ENCODE measurements at regions not wholly inside any gene's neighbourhood (a gene's known extent, or its start where the extent isn't known, plus 50 kb on each side); places are given as distances from the start of the nearest gene placed in this dataset.

DNA sequence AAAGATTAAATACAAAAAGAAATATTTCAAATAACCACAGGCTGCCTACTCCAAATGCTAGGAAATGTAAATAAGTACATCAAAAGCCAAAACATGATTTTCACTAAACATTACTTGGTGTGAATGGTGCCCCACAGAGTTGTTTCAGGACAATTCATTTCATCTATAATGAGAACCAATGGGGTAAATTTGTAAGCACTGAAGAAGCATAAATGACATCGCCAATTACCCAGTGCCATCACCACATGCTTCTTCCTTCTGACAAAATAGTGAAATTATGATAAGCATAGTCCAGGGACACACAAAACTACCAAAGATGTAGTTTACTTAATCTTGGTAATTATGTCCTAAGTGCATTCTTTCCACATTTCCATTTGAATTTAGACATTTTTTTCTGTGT, 510.4 kb upstream of the TYRP1 start:
- TF ChIP-seq SIN3A (IDR thresholded peaks at IDR 0.05; ENCODE audit: borderline replicate concordance, insufficient read depth, low read length) (no peak), TAF1 (IDR thresholded peaks at IDR 0.05; ENCODE audit: borderline replicate concordance, insufficient read depth, low read length) (no peak), POLR2AphosphoS5 (IDR thresholded peaks at IDR 0.05; ENCODE audit: low read depth, low read length) (no peak), FOXP2 (optimal IDR thresholded peaks at IDR 0.05; ENCODE audit: borderline replicate concordance, extremely low read depth, extremely low read length, insufficient read depth) (no peak)
- TF ChIP-seq, protein P1, sequence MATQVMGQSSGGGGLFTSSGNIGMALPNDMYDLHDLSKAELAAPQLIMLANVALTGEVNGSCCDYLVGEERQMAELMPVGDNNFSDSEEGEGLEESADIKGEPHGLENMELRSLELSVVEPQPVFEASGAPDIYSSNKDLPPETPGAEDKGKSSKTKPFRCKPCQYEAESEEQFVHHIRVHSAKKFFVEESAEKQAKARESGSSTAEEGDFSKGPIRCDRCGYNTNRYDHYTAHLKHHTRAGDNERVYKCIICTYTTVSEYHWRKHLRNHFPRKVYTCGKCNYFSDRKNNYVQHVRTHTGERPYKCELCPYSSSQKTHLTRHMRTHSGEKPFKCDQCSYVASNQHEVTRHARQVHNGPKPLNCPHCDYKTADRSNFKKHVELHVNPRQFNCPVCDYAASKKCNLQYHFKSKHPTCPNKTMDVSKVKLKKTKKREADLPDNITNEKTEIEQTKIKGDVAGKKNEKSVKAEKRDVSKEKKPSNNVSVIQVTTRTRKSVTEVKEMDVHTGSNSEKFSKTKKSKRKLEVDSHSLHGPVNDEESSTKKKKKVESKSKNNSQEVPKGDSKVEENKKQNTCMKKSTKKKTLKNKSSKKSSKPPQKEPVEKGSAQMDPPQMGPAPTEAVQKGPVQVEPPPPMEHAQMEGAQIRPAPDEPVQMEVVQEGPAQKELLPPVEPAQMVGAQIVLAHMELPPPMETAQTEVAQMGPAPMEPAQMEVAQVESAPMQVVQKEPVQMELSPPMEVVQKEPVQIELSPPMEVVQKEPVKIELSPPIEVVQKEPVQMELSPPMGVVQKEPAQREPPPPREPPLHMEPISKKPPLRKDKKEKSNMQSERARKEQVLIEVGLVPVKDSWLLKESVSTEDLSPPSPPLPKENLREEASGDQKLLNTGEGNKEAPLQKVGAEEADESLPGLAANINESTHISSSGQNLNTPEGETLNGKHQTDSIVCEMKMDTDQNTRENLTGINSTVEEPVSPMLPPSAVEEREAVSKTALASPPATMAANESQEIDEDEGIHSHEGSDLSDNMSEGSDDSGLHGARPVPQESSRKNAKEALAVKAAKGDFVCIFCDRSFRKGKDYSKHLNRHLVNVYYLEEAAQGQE (IDR thresholded peaks at IDR 0.05; ENCODE audit: insufficient read depth in 1 of 2, low read depth in 2 of 2, low read length in 2 of 2) = no peak

- TF ChIP-seq POLR2AphosphoS5 (IDR thresholded peaks at IDR 0.05; ENCODE audit: low read depth, low read length) = no peak
- no peak for TF ChIP-seq TAF1 (IDR thresholded peaks at IDR 0.05; ENCODE audit: borderline replicate concordance, insufficient read depth, low read length)
- no peak for TF ChIP-seq FOXP2 (optimal IDR thresholded peaks at IDR 0.05; ENCODE audit: borderline replicate concordance, extremely low read depth, extremely low read length, insufficient read depth)
- TF ChIP-seq, protein P1 (IDR thresholded peaks at IDR 0.05; ENCODE audit: insufficient read depth in 1 of 2, low read depth in 2 of 2, low read length in 2 of 2) = no peak
- TF ChIP-seq SIN3A (IDR thresholded peaks at IDR 0.05; ENCODE audit: borderline replicate concordance, insufficient read depth, low read length) = no peak
These were observed 509.9 kb upstream of the TYRP1 start for GRCh38 chr9:12183321-12183720.

- no peak for TF ChIP-seq SIN3A (IDR thresholded peaks at IDR 0.05; ENCODE audit: borderline replicate concordance, insufficient read depth, low read length)
- TF ChIP-seq POLR2AphosphoS5 (IDR thresholded peaks at IDR 0.05; ENCODE audit: low read depth, low read length) = no peak
- TF ChIP-seq, protein P1 (IDR thresholded peaks at IDR 0.05; ENCODE audit: insufficient read depth in 1 of 2, low read depth in 2 of 2, low read length in 2 of 2) = no peak
- TF ChIP-seq FOXP2 (optimal IDR thresholded peaks at IDR 0.05; ENCODE audit: borderline replicate concordance, extremely low read depth, extremely low read length, insufficient read depth) = no peak
- TF ChIP-seq TAF1 (IDR thresholded peaks at IDR 0.05; ENCODE audit: borderline replicate concordance, insufficient read depth, low read length) = no peak
These were observed 507.3 kb upstream of the TYRP1 start for GRCh38 chr9:12185856-12186255.

DNA sequence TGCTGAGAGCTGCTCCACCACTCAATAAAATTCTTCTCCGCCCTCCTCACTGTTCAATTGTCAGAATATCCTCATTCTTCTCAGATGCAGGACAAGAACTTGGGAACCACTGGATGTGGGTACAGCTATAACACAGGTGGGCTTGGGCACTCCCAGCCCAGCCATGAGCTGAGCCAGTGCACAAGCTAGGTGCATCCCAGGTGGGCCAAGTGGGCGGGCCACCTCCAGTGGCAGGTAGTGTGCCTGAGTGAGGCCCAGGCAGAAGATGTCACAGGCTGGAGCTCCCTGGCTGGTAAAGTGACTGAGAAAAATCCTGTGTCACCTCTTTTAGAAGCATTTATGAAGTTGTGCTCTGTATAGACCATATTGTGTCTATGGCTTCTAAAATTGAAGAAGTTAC, 501.6 kb upstream of the TYRP1 start:
- no peak for TF ChIP-seq FOXP2 (optimal IDR thresholded peaks at IDR 0.05; ENCODE audit: borderline replicate concordance, extremely low read depth, extremely low read length, insufficient read depth)

GRCh38 chr9:12194731-12195130, 498.5 kb upstream of the TYRP1 start:
- TF ChIP-seq POLR2AphosphoS5 (IDR thresholded peaks at IDR 0.05; ENCODE audit: low read depth, low read length) = no peak
- no peak for TF ChIP-seq SIN3A (IDR thresholded peaks at IDR 0.05; ENCODE audit: borderline replicate concordance, insufficient read depth, low read length)
- TF ChIP-seq, protein P1 (IDR thresholded peaks at IDR 0.05; ENCODE audit: insufficient read depth in 1 of 2, low read depth in 2 of 2, low read length in 2 of 2) = no peak
- TF ChIP-seq FOXP2 (optimal IDR thresholded peaks at IDR 0.05; ENCODE audit: borderline replicate concordance, extremely low read depth, extremely low read length, insufficient read depth) = no peak
- no peak for TF ChIP-seq TAF1 (IDR thresholded peaks at IDR 0.05; ENCODE audit: borderline replicate concordance, insufficient read depth, low read length)

Data from PFSK-1 (cell line).